WTC11 (cell line): ENCODE measurements at regions not wholly inside any gene's neighbourhood (a gene's known extent, or its start where the extent isn't known, plus 50 kb on each side); places are given as distances from the start of the nearest gene placed in this dataset.

Experiments used
- CTCF ChIP-seq: fragments of 200-600 bp; IDR thresholded peaks from 2 replicates; pipeline ENCODE4 v1.8.0; 2022; ENCODE audit warnings: antibody characterized with exemption
- ESRRA ChIP-seq: sonication (generic); formaldehyde crosslinking; IDR thresholded peaks from 2 replicates; pipeline ENCODE4 v1.8.1; 2022; ENCODE audit warnings: mild to moderate bottlenecking, missing genetic modification reagents, borderline replicate concordance
- GABPB1 ChIP-seq: sonication (generic); formaldehyde crosslinking; IDR thresholded peaks from 2 replicates; pipeline ENCODE4 v1.8.1; 2023; ENCODE audit warnings: mild to moderate bottlenecking, missing genetic modification reagents
- IRF2 ChIP-seq: sonication (generic); formaldehyde crosslinking; IDR thresholded peaks from 2 replicates; pipeline ENCODE4 v1.8.0; 2022; ENCODE audit warnings: low read depth, missing genetic modification reagents, borderline replicate concordance
- SMAD3 ChIP-seq: sonication (generic); formaldehyde crosslinking; IDR thresholded peaks from 2 replicates; pipeline ENCODE4 v1.8.0; 2022; ENCODE audit warnings: missing genetic modification reagents, mild to moderate bottlenecking, borderline replicate concordance

DNA sequence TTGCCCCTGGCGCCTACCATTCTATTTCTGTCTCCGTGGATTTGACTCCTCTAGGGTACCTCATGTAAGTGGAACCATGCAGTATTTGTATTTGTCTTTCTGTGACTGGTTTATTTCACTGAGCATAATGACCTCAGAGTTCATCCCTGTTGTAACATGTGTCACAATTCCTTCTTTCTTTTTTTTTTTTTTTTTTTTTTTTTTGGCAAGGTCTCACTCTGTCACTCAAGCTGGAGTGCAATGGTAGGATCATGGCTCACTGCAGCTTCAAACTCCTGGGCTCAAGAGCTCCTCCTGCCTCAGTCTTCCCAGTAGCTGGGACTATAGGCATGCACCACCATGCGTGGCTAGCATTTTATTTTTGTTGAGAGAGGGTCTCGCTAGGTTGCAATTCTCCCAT, 74.0 kb upstream of the SEPTIN5 start:
- TF ChIP-seq CTCF (no peak), IRF2 (CRISPR knock-in tag) (no peak), GABPB1 (no peak), ESRRA (no peak), SMAD3 (no peak)
